GM12878 (cell line): ENCODE measurements at regions not wholly inside any gene's neighbourhood (a gene's known extent, or its start where the extent isn't known, plus 50 kb on each side); places are given as distances from the start of the nearest gene placed in this dataset.

Source experiments
- ATAC-seq: fragments of 200-7000 bp; cut with Tn5 transposase; 3 replicates; pipeline ENCODE4 v1.9.1; 2020; ENCODE audit warnings: mild to moderate bottlenecking, moderate library complexity
- BruUV-seq: library from RNA; stranded (reverse); fragments of 400-500 nt; replicated peaks from 2 replicates; lab custom pipeline; 2021; lab: Mats Ljungman, UMichigan
- CTCF ChIA-PET: fragments of 300-600 bp; sonication (Branson Sonifier 250); formaldehyde crosslinking; extraction: SDS; loops from one replicate; lab custom pipeline; 2021; ENCODE audit warnings: inconsistent platforms; lab: Yijun Ruan, JAX
- POLR2A ChIA-PET: fragments of 350-600 bp; formaldehyde crosslinking; extraction: SDS; loops from one replicate; lab custom pipeline; 2021; ENCODE audit warnings: inconsistent platforms; lab: Charles Lee
- RAD21 ChIA-PET: fragments of 300-600 bp; sonication (Branson Sonifier 250); formaldehyde crosslinking; loops from one replicate; lab custom pipeline; 2023; ENCODE audit warnings: antibody characterized with exemption; ENCODE audit not compliant: unreplicated experiment; lab: Charles Lee
- SMC1A ChIA-PET: fragments of 300-600 bp; sonication (Branson Sonifier 250); formaldehyde crosslinking; loops from one replicate; lab custom pipeline; 2023; ENCODE audit not compliant: unreplicated experiment, uncharacterized antibody; lab: Charles Lee
- DNase-seq: peaks from one replicate; pipeline ENCODE4 v3.0.0-alpha.2; 2011; ENCODE audit warnings: low read depth, low spot score
- FAIRE-seq: peaks from 3 replicates; lab custom pipeline; 2011; peaks lifted over from hg19 to GRCh38; lab: Jason Lieb, UNC
- H2AFZ ChIP-seq: 2 replicates; pipeline ENCODE4 v1.6.0; 2011; ENCODE audit warnings: low read depth, low read length, control low read depth; ENCODE audit not compliant: control insufficient read depth
- H3K27ac ChIP-seq: 2 replicates; pipeline ENCODE4 v1.5.1; 2011; ENCODE audit warnings: control low read depth; ENCODE audit not compliant: control insufficient read depth, insufficient read depth
- H3K27me3 ChIP-seq, 2 experiments: replicated peaks in 1 of 2; 2 replicates each; pipeline versions ENCODE4 v1.6.0 to v1.6.1; 2011; ENCODE audit warnings: low read length in 1 of 2; ENCODE audit not compliant: control insufficient read depth in 2 of 2, insufficient read depth in 2 of 2
- H3K36me3 ChIP-seq, 2 experiments: 2 replicates each; pipeline ENCODE4 v1.5.1; 2011; ENCODE audit warnings: low read length in 1 of 2; ENCODE audit not compliant: control insufficient read depth in 2 of 2, insufficient read depth in 2 of 2
- H3K4me1 ChIP-seq: 2 replicates; pipeline ENCODE4 v1.6.1; 2011; ENCODE audit warnings: mild to moderate bottlenecking, low read length, moderate library complexity, mixed read lengths; ENCODE audit not compliant: control insufficient read depth, insufficient read depth
- H3K4me2 ChIP-seq: 2 replicates; pipeline ENCODE4 v1.6.0; 2011; ENCODE audit warnings: control low read depth; ENCODE audit not compliant: control insufficient read depth, insufficient read depth
- H3K4me3 ChIP-seq: fragments of 200-600 bp; sonication (generic); 2 replicates; pipeline ENCODE4 v1.5.1; 2016
- H3K79me2 ChIP-seq: 2 replicates; pipeline ENCODE4 v1.6.0; 2011; ENCODE audit warnings: low read length; ENCODE audit not compliant: control insufficient read depth, insufficient read depth
- H3K9ac ChIP-seq: 2 replicates; pipeline ENCODE4 v1.8.0; 2011; ENCODE audit warnings: low read length, control low read depth, mixed read lengths; ENCODE audit not compliant: control insufficient read depth, insufficient read depth
- H3K9me3 ChIP-seq: replicated peaks from 3 replicates; pipeline ENCODE4 v1.5.1; 2011; ENCODE audit warnings: mild to moderate bottlenecking, low read length; ENCODE audit not compliant: control insufficient read depth, insufficient read depth
- H4K20me1 ChIP-seq: 2 replicates; pipeline ENCODE4 v1.6.0; 2011; ENCODE audit not compliant: control insufficient read depth, insufficient read depth
- CREM ChIP-seq: IDR thresholded peaks from 2 replicates; pipeline ENCODE4 v1.6.1; 2014; ENCODE audit warnings: antibody characterized with exemption, low read depth
- EZH2 ChIP-seq: IDR thresholded peaks from 2 replicates; pipeline ENCODE4 v1.6.1; 2012; ENCODE audit warnings: low read depth, mild to moderate bottlenecking, control low read depth, inconsistent platforms, low read length, borderline replicate concordance; ENCODE audit not compliant: control insufficient read depth
- FOS ChIP-seq: IDR thresholded peaks from 3 replicates; pipeline ENCODE4 v1.6.1; 2011; ENCODE audit warnings: borderline replicate concordance; ENCODE audit not compliant: insufficient read length; ENCODE audit errors: extremely low read depth
- FOXK2 ChIP-seq: fragments of 450-650 bp; IDR thresholded peaks from 2 replicates; pipeline ENCODE4 v1.6.1; 2017; ENCODE audit warnings: mild to moderate bottlenecking, moderate library complexity
- GABPA ChIP-seq: IDR thresholded peaks from 2 replicates; pipeline ENCODE4 v1.6.1; 2014; ENCODE audit warnings: antibody characterized with exemption, low read depth, mild to moderate bottlenecking, inconsistent platforms
- HDAC2 ChIP-seq: fragments of 200-600 bp; sonication (generic); IDR thresholded peaks from 2 replicates; pipeline ENCODE4 v1.6.1; 2017
- HDAC6 ChIP-seq: fragments of 200-600 bp; sonication (generic); IDR thresholded peaks from one replicate; pipeline ENCODE4 v1.8.0; 2017; ENCODE audit warnings: antibody characterized with exemption; ENCODE audit not compliant: unreplicated experiment
- IKZF1 ChIP-seq: fragments of 450-650 bp; conservative IDR thresholded peaks from 2 replicates; pipeline ENCODE4 v1.6.1; 2017; ENCODE audit warnings: antibody characterized with exemption, mild to moderate bottlenecking
- IKZF2 ChIP-seq, 2 experiments: fragments of 450-650 bp; IDR thresholded peaks; 2 replicates each; pipeline ENCODE4 v1.6.1; 2017; ENCODE audit warnings: mild to moderate bottlenecking in 2 of 2, moderate library complexity in 2 of 2
- PBX3 ChIP-seq: IDR thresholded peaks from 2 replicates; pipeline ENCODE4 v1.6.1; 2011; ENCODE audit warnings: mild to moderate bottlenecking, low read depth, low read length, moderate library complexity; ENCODE audit not compliant: insufficient replicate concordance
- POLR2A ChIP-seq: IDR thresholded peaks from 2 replicates; pipeline ENCODE4 v1.6.1; 2011; ENCODE audit warnings: low read depth, mild to moderate bottlenecking, low read length
- RAD51 ChIP-seq: fragments of 450-650 bp; IDR thresholded peaks from 2 replicates; pipeline ENCODE4 v1.6.1; 2016; ENCODE audit warnings: moderate library complexity, mild to moderate bottlenecking, inconsistent platforms
- RUNX3 ChIP-seq: IDR thresholded peaks from 2 replicates; pipeline ENCODE4 v1.6.1; 2012; ENCODE audit warnings: low read length, inconsistent platforms
- TAF1 ChIP-seq: IDR thresholded peaks from 2 replicates; pipeline ENCODE4 v1.6.1; 2011; ENCODE audit warnings: mild to moderate bottlenecking, low read depth, low read length, borderline replicate concordance
- TCF7 ChIP-seq: IDR thresholded peaks from 2 replicates; pipeline ENCODE4 v1.6.1; 2014; ENCODE audit warnings: antibody characterized with exemption, borderline replicate concordance
- ZBTB4 ChIP-seq: fragments of 450-650 bp; formaldehyde crosslinking; IDR thresholded peaks from 2 replicates; pipeline ENCODE4 v1.4.0; 2022; ENCODE audit warnings: mild to moderate bottlenecking, moderate library complexity
- ZNF274 ChIP-seq: IDR thresholded peaks from one replicate; pipeline ENCODE4 v1.8.0; 2011; ENCODE audit not compliant: insufficient read length, insufficient read depth
- WGBS: methylation state at CpG from one replicate; pipeline ENCODE4 v1.1.6; 2016; ENCODE audit warnings: low lambda C conversion rate; ENCODE audit not compliant: insufficient replicate concordance, insufficient coverage; ENCODE audit errors: missing lambda C conversion rate; 5-methylcytosine and 5-hydroxymethylcytosine counted together
- in situ Hi-C: fragments of 300-500 bp; cut with MboI; formaldehyde crosslinking; loops from 9 replicates; pipeline ENCODE4 v1.14.3; 2018; ENCODE audit warnings: mixed read lengths
- intact Hi-C: fragments of 100-400 bp; cut with micrococcal nuclease; formaldehyde crosslinking; loops from one replicate; pipeline ENCODE4 v1.14.2; 2022; ENCODE audit not compliant: unreplicated experiment
- TF ChIP-seq, protein P1 (sequence below), 3 experiments: IDR thresholded peaks in 2 of 3; conservative IDR thresholded peaks in 1 of 3; 2 replicates each; pipeline ENCODE4 v1.5.1; 2011; ENCODE audit warnings: low read depth in 3 of 3, low read length in 3 of 3, mild to moderate bottlenecking in 3 of 3, control low read depth in 2 of 3, moderate library complexity in 2 of 3, inconsistent platforms in 1 of 3, mixed read lengths in 1 of 3; ENCODE audit not compliant: control insufficient read depth in 2 of 3, insufficient read depth in 1 of 3; ENCODE audit errors: extremely low read depth in 1 of 3

DNA sequence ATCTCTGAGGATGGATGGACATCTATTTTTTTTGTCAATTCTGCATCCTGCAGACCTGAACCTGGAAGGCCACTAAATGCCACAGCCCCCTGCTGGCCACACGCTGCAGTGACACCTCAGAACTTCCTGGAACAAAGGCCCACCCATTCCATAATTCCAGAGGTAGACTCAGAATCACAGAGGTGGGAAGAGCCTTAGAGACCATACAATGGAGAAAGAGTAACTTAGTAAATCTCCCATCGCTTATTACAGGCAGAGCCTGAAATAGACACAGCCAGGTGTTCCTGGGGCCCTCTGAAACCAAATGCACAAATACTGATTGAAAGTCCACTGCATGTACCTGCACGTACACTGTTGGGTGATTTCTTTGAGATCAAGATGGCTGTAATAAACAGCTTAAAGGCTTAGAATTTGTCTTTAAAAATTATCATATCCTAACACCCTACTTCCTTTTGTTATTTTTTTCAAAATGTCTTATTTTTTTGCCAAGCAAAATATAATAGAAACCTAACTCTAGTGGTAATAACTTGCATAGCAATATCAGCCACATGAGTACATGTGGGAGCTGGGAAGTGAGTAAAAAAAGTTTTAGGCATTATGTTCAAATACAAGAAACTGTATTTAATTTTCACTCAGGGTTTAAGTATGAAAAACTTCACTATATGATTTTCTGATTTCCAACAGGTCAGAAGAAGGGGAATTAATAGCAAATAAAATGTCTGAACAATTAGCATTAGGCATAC, 62.7 kb downstream of the EOMES start:
- ATAC-seq (peak; percentile 85), DNase-seq (no peak), FAIRE-seq (peak; percentile 23)
- H3K27me3 ChIP-seq, result no peaks in the 10 kb centered on the region
- ChIA-PET POLR2A (interaction anchor here (1.1 kb wide), 1 partner anchor 125 kb away, joined by 3 read pairs; no protein-coding TSS in a partner anchor), SMC1A (interaction anchor here (0.8 to 4.2 kb wide), 8 partner anchors 10 to 190 kb away, joined by 3 to 21 read pairs (median 4); no protein-coding TSS in a partner anchor), CTCF (interaction anchor here (0.7 to 5.0 kb wide), 14 partner anchors 9 to 677 kb away, joined by 3 to 26 read pairs (median 3); no protein-coding TSS in a partner anchor), RAD21 (interaction anchor here (0.9 to 1.7 kb wide), 2 partner anchors 11 to 52 kb away, joined by 3 read pairs; no protein-coding TSS in a partner anchor)
- no peaks in the 10 kb centered on the region for H3K4me1 ChIP-seq
- H3K36me3 ChIP-seq, result no peaks in the 10 kb centered on the region
- no peaks in the 10 kb centered on the region for H3K79me2 ChIP-seq
- H2AFZ ChIP-seq, result peak overlapping the region; percentile 71
- H3K9me3 ChIP-seq, result no peaks in the 10 kb centered on the region; the same call in 1 of the 3 replicates
- in situ Hi-C loops, result loop anchor here (25.0 kb wide), 1 partner anchor 522 kb away; no protein-coding TSS in a partner anchor
- WGBS, result 4% methylated on average over 3 of the region's 3 CpGs
- no peak overlapping the region for H3K4me2 ChIP-seq
- intact Hi-C loops, result loop anchor here (2.0 to 5.0 kb wide), 3 partner anchors 62 to 347 kb away; partner anchors contain the start of gene SLC4A7
- BruUV-seq, result no TSS peak
- H4K20me1 ChIP-seq, result no peaks in the 10 kb centered on the region
- no peak overlapping the region for H3K9ac ChIP-seq
- no peak overlapping the region for H3K4me3 ChIP-seq
- H3K27ac ChIP-seq, result no peak overlapping the region
- TF ChIP-seq IKZF2 (IDR thresholded peaks at IDR 0.05), result peak; percentile 38 to 48; a peak in 3 of 4 replicates
- no peak for TF ChIP-seq FOXK2
- TF ChIP-seq GABPA, result no peak
- TF ChIP-seq HDAC6, result no peak
- TF ChIP-seq TCF7, result no peak
- TF ChIP-seq EZH2, result no peak
- no peak for TF ChIP-seq TAF1
- no peak for TF ChIP-seq HDAC2
- no peak for TF ChIP-seq ZBTB4
- TF ChIP-seq IKZF1, result peak; percentile 74; the same call in 1 of the 2 replicates
- TF ChIP-seq ZNF274, result no peak
- TF ChIP-seq, protein P1, sequence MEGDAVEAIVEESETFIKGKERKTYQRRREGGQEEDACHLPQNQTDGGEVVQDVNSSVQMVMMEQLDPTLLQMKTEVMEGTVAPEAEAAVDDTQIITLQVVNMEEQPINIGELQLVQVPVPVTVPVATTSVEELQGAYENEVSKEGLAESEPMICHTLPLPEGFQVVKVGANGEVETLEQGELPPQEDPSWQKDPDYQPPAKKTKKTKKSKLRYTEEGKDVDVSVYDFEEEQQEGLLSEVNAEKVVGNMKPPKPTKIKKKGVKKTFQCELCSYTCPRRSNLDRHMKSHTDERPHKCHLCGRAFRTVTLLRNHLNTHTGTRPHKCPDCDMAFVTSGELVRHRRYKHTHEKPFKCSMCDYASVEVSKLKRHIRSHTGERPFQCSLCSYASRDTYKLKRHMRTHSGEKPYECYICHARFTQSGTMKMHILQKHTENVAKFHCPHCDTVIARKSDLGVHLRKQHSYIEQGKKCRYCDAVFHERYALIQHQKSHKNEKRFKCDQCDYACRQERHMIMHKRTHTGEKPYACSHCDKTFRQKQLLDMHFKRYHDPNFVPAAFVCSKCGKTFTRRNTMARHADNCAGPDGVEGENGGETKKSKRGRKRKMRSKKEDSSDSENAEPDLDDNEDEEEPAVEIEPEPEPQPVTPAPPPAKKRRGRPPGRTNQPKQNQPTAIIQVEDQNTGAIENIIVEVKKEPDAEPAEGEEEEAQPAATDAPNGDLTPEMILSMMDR (IDR thresholded peaks at IDR 0.05 in 2 of 3, conservative IDR thresholded peaks at IDR 0.05 in 1 of 3; ENCODE audit: control insufficient read depth in 2 of 3, extremely low read depth in 1 of 3, insufficient read depth in 1 of 3, low read depth in 3 of 3, low read length in 3 of 3), result peak; percentile 69 to 86 (median 80)
- no peak for TF ChIP-seq RAD51
- TF ChIP-seq RUNX3, result peak; percentile 10; the same call in 1 of the 2 replicates
- no peak for TF ChIP-seq POLR2A
- no peak for TF ChIP-seq FOS
- TF ChIP-seq PBX3, result no peak
- TF ChIP-seq CREM, result 0 out of 2 replicates have a peak, but pooled peaks have one; percentile 23
